ENCODE measurements at regions not wholly inside any gene's neighbourhood (a gene's known extent, or its start where the extent isn't known, plus 50 kb on each side); places are given as distances from the start of the nearest gene placed in this dataset.
"Not testable (repeated sequence)": the region's sequence is repeated elsewhere in the genome, so short reads cannot be mapped to it uniquely, and the experiment has no call there.

- H2AFZ ChIP-seq; H3K9me3 Mint-ChIP-seq; H3K9me2 ChIP-seq (ENCODE audit: insufficient read depth); H3K36me3 ChIP-seq (ENCODE audit: insufficient read depth); H4K20me1 ChIP-seq (replicated peaks; ENCODE audit: insufficient read depth); H3K27me3 Mint-ChIP-seq (ENCODE audit: insufficient read depth, low read depth, poor library complexity); H3K27ac Mint-ChIP-seq; H3K4me1 ChIP-seq (ENCODE audit: insufficient read depth); DNase-seq (ENCODE audit: low spot score); H3K27me3 ChIP-seq (ENCODE audit: insufficient read depth); H3K79me2 ChIP-seq (replicated peaks; ENCODE audit: insufficient read depth); ATAC-seq; H3F3A ChIP-seq (replicated peaks; ENCODE audit: low read depth); H3K4me3 ChIP-seq; H3K4me3 Mint-ChIP-seq; H3K36me3 Mint-ChIP-seq (ENCODE audit: low read depth); H3K27ac ChIP-seq (ENCODE audit: low read depth); H3K4me1 Mint-ChIP-seq; H3K4me2 ChIP-seq: not testable (repeated sequence)
Measured at GRCh38 chr14:106088860-106089259, 562.5 kb downstream of the TMEM121 start.

- H3K79me2 ChIP-seq (replicated peaks; ENCODE audit: insufficient read depth) = no peaks in the 10 kb centered on the region
- no peaks in the 10 kb centered on the region for H3K9me3 Mint-ChIP-seq
- H3K27ac ChIP-seq (ENCODE audit: low read depth) = no peak overlapping the region
- no peaks in the 10 kb centered on the region for H3K27me3 Mint-ChIP-seq (ENCODE audit: insufficient read depth, low read depth, poor library complexity)
- no peak for DNase-seq (ENCODE audit: low spot score)
- no peaks in the 10 kb centered on the region for H4K20me1 ChIP-seq (replicated peaks; ENCODE audit: insufficient read depth)
- H3F3A ChIP-seq (replicated peaks; ENCODE audit: low read depth) = no peaks in the 10 kb centered on the region
- H3K4me3 ChIP-seq = no peak overlapping the region
- H3K36me3 ChIP-seq (ENCODE audit: insufficient read depth) = no peaks in the 10 kb centered on the region
- no peaks in the 10 kb centered on the region for H3K4me1 Mint-ChIP-seq
- H3K36me3 Mint-ChIP-seq (ENCODE audit: low read depth) = no peaks in the 10 kb centered on the region
- H3K9me2 ChIP-seq (ENCODE audit: insufficient read depth) = no peaks in the 10 kb centered on the region
- no peak for ATAC-seq
- no peak overlapping the region for H3K4me2 ChIP-seq
- H3K4me3 Mint-ChIP-seq = no peak overlapping the region
- no peak overlapping the region for H2AFZ ChIP-seq
- H3K27me3 ChIP-seq (ENCODE audit: insufficient read depth) = no peaks in the 10 kb centered on the region
- no peaks in the 10 kb centered on the region for H3K4me1 ChIP-seq (ENCODE audit: insufficient read depth)
- no peak overlapping the region for H3K27ac Mint-ChIP-seq
- no peak for TF ChIP-seq JUNB (IDR thresholded peaks at IDR 0.05; ENCODE audit: unreplicated experiment)
- no peak for TF ChIP-seq POLR2AphosphoS5 (IDR thresholded peaks at IDR 0.05; ENCODE audit: low read depth)
- TF ChIP-seq EZH2 (IDR thresholded peaks at IDR 0.05; ENCODE audit: low read depth, unreplicated experiment) = no peak
- TF ChIP-seq CTCF (conservative IDR thresholded peaks at IDR 0.05; ENCODE audit: low read depth in 2 of 2) = no peak
- no peak for TF ChIP-seq CREB1 (CRISPR knock-in tag; IDR thresholded peaks at IDR 0.05; ENCODE audit: low read depth)
- TF ChIP-seq ZNF462 (CRISPR knock-in tag; IDR thresholded peaks at IDR 0.05) = no peak
- TF ChIP-seq ZNF331 (CRISPR knock-in tag; IDR thresholded peaks at IDR 0.05; ENCODE audit: low read depth) = no peak
- TF ChIP-seq EZH2phosphoT487 (IDR thresholded peaks at IDR 0.05; ENCODE audit: unreplicated experiment) = no peak
- TF ChIP-seq REST (IDR thresholded peaks at IDR 0.05; ENCODE audit: unreplicated experiment) = no peak
- no peak for TF ChIP-seq ZNF114 (CRISPR knock-in tag; IDR thresholded peaks at IDR 0.05)
Measured at GRCh38 chr14:106094654-106095189, 568.3 kb downstream of the TMEM121 start.
